HG03439 (cell line): ENCODE measurements at regions not wholly inside any gene's neighbourhood (a gene's known extent, or its start where the extent isn't known, plus 50 kb on each side); places are given as distances from the start of the nearest gene placed in this dataset.
"Not testable (repeated sequence)": the region's sequence is repeated elsewhere in the genome, so short reads cannot be mapped to it uniquely, and the experiment has no call there.

ENCODE experiments used
- ATAC-seq: cut with Tn5 transposase; IDR thresholded peaks from one replicate; pipeline ENCODE4 v1.9.1; 2021; ENCODE audit warnings: mild to moderate bottlenecking, moderate library complexity; ENCODE audit not compliant: unreplicated experiment

- no peak for ATAC-seq
Measured at GRCh38 chr2:52512760-52513159, 1254.8 kb upstream of the CHAC2 start.

- no peak for ATAC-seq
Measured at GRCh38 chr2:52510432-52510831, 1257.2 kb upstream of the CHAC2 start.

GRCh38 chr2:52502476-52502860, 1265.1 kb upstream of the CHAC2 start:
- no peak for ATAC-seq

GRCh38 chr2:52501715-52502475, 1265.7 kb upstream of the CHAC2 start:
- ATAC-seq: no peak

- ATAC-seq: no peak
Measured at GRCh38 chr2:52500561-52500960, 1267.0 kb upstream of the CHAC2 start.

- ATAC-seq: no peak
Measured at GRCh38 chr2:52498077-52498750, 1269.4 kb upstream of the CHAC2 start.

- no peak for ATAC-seq
Measured at GRCh38 chr2:52495816-52496215, 1271.8 kb upstream of the CHAC2 start.

- ATAC-seq: no peak
Measured at GRCh38 chr2:52477166-52477565, 1290.4 kb upstream of the CHAC2 start.

- no peak for ATAC-seq
Measured at GRCh38 chr2:52475590-52475989, 1292.0 kb upstream of the CHAC2 start.

GRCh38 chr2:52474091-52474490, 1293.5 kb upstream of the CHAC2 start:
- no peak for ATAC-seq

- no peak for ATAC-seq
Measured at GRCh38 chr2:52473526-52473925, 1294.1 kb upstream of the CHAC2 start.

GRCh38 chr2:52470457-52470856, 1297.1 kb upstream of the CHAC2 start:
- not testable (repeated sequence) for ATAC-seq

GRCh38 chr2:52467189-52467588, 1300.4 kb upstream of the CHAC2 start:
- ATAC-seq: no peak

- no peak for ATAC-seq
Measured at GRCh38 chr2:52465287-52465686, 1302.3 kb upstream of the CHAC2 start.

GRCh38 chr2:52463457-52463856, 1304.1 kb upstream of the CHAC2 start:
- no peak for ATAC-seq

GRCh38 chr2:52456561-52457377, 1310.8 kb upstream of the CHAC2 start:
- ATAC-seq: no peak

GRCh38 chr2:52454962-52455361, 1312.6 kb upstream of the CHAC2 start:
- ATAC-seq: no peak

GRCh38 chr2:52452201-52452600, 1315.4 kb upstream of the CHAC2 start:
- ATAC-seq: no peak

GRCh38 chr2:52445686-52446085, 1321.9 kb upstream of the CHAC2 start:
- no peak for ATAC-seq

GRCh38 chr2:52431352-52431760, 1336.2 kb upstream of the CHAC2 start:
- ATAC-seq: no peak

- no peak for ATAC-seq
Measured at GRCh38 chr2:52429740-52430139, 1337.9 kb upstream of the CHAC2 start.

GRCh38 chr2:52429171-52429570, 1338.4 kb upstream of the CHAC2 start:
- no peak for ATAC-seq
